Adrenal gland (tissue), 5 donors: ENCODE measurements at regions not wholly inside any gene's neighbourhood (a gene's known extent, or its start where the extent isn't known, plus 50 kb on each side); places are given as distances from the start of the nearest gene placed in this dataset.

Experiments
- CTCF ChIP-seq, 6 experiments: fragments of 450-650 bp in 4 of 6; fragments of 200-600 bp in 2 of 6; sonication (generic) in 1 of 6; IDR thresholded peaks; 1 replicate in 5 of 6; 2 replicates in 1 of 6; pipeline versions ENCODE4 v1.5.1 to v1.8.0; 2016 to 2021; ENCODE audit warnings: antibody characterized with exemption in 6 of 6, mild to moderate bottlenecking in 2 of 6, moderate library complexity in 1 of 6
- POLR2A ChIP-seq, 2 donors: fragments of 450-650 bp; IDR thresholded peaks; one replicate each; pipeline ENCODE4 v1.6.1; 2017; ENCODE audit warnings: antibody characterized with exemption in 2 of 2, mild to moderate bottlenecking in 2 of 2, moderate library complexity in 1 of 2
- donor health status: DM: no; HTN: no; CAD: no.

GRCh38 chr15:66950114-66950513, 115.3 kb upstream of the SMAD3 start:
- TF ChIP-seq CTCF (IDR thresholded peaks at IDR 0.05) = no peak
- no peak for TF ChIP-seq POLR2A (IDR thresholded peaks at IDR 0.05)
